Brain pericyte (primary cell): ENCODE measurements at regions not wholly inside any gene's neighbourhood (a gene's known extent, or its start where the extent isn't known, plus 50 kb on each side); places are given as distances from the start of the nearest gene placed in this dataset.

Experiments used
- DNase-seq: peaks from one replicate; pipeline ENCODE4 v3.0.0-alpha.2; 2012; ENCODE audit warnings: low read depth, low spot score

GRCh38 chr3:160622263-160623045, 54.5 kb upstream of the ARL14 start:
- no peak for DNase-seq

GRCh38 chr3:160618878-160619277, 53.5 kb upstream of the KPNA4 start:
- DNase-seq = peak; percentile 59

- DNase-seq = no peak
Measured at GRCh38 chr3:160618363-160618762, 53.0 kb upstream of the KPNA4 start.

- no peak for DNase-seq
Measured at GRCh38 chr3:160617636-160618035, 52.3 kb upstream of the KPNA4 start.

DNA sequence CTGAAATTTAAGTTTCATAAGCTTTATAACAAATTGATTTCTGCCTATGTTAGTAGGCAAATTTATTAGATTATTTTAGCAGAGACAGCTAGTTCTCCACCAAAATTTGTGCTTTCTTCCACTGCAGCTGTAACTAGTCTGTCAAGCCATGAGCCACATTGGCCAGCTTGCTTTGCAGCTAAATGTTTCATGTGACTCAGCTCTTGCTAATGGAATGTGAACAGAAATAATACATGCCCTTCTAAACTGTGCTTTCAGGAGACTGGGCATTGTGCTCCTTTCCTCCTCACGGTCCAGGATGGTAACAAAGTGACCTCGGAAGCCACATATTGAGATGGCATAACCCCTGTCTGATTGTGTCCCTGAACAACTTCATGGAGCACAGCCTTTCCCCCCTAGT, 51.3 kb upstream of the KPNA4 start:
- no peak for DNase-seq

DNA sequence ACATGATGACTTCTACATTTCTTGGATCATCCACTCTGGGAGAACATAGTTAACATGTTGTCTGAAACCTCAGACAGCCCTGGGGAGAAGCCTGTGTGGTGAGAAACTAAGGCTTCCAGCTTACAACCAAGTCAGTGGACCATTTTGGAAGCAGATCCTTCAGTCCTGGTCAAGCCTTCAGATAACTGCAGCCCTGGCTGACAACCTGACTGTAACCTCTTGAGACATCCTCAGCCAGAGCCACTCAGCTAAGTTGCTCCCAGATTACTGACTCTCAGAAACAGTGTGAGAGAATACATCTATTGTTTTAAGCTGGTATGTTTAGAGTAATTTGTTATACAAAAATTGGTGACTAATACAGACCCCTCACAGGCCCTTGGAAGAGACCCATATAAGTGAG, 50.9 kb upstream of the KPNA4 start:
- DNase-seq = no peak
